Upper lobe of left lung (tissue), 6 donors: ENCODE measurements at regions not wholly inside any gene's neighbourhood (a gene's known extent, or its start where the extent isn't known, plus 50 kb on each side); places are given as distances from the start of the nearest gene placed in this dataset.

ENCODE experiments used
- ATAC-seq, 2 donors: fragments of 200-7000 bp; cut with Tn5 transposase; one replicate each; pipeline ENCODE4 v1.9.1; 2022; ENCODE audit warnings: mild to moderate bottlenecking in 2 of 2, moderate library complexity in 2 of 2; ENCODE audit not compliant: low FRiP score in 2 of 2
- DNase-seq, 2 donors: peaks; one replicate each; pipeline ENCODE4 v3.0.0-alpha.2; 2019 to 2020
- H3K27ac ChIP-seq, 4 donors: fragments of 200-600 bp; sonication (generic); one replicate each; pipeline ENCODE4 v1.5.1; 2016 to 2019
- H3K27me3 ChIP-seq, 4 donors: fragments of 200-600 bp; sonication (generic); one replicate each; pipeline ENCODE4 v1.5.1; 2017 to 2019
- H3K36me3 ChIP-seq, 4 donors: fragments of 200-600 bp; sonication (generic); one replicate each; pipeline ENCODE4 v1.5.1; 2016 to 2019
- H3K4me1 ChIP-seq, 4 donors: fragments of 200-600 bp; sonication (generic); one replicate each; pipeline ENCODE4 v1.5.1; 2018 to 2019
- H3K4me3 ChIP-seq, 4 donors: fragments of 200-600 bp; sonication (generic); one replicate each; pipeline ENCODE4 v1.5.1; 2017 to 2019; ENCODE audit warnings: mild to moderate bottlenecking in 2 of 4, moderate library complexity in 1 of 4
- H3K9me3 ChIP-seq, 4 donors: fragments of 200-600 bp; sonication (generic); one replicate each; pipeline ENCODE4 v1.5.1; 2018 to 2019
- CTCF ChIP-seq, 6 experiments: fragments of 450-650 bp in 4 of 6; fragments of 200-600 bp in 2 of 6; sonication (generic) in 2 of 6; IDR thresholded peaks; one replicate each; pipeline ENCODE4 v1.5.1; 2016 to 2019; ENCODE audit warnings: antibody characterized with exemption in 6 of 6
- EP300 ChIP-seq, 4 donors: sonication (generic); formaldehyde crosslinking; IDR thresholded peaks; one replicate each; pipeline ENCODE4 v1.5.1; 2017; ENCODE audit warnings: antibody characterized with exemption in 4 of 4, control low read depth in 2 of 4
- POLR2A ChIP-seq, 4 donors: fragments of 450-650 bp; IDR thresholded peaks; one replicate each; pipeline ENCODE4 v1.5.1; 2016 to 2017; ENCODE audit warnings: antibody characterized with exemption in 4 of 4, mild to moderate bottlenecking in 2 of 4
- POLR2AphosphoS5 ChIP-seq, 2 donors: sonication (generic); formaldehyde crosslinking; IDR thresholded peaks; one replicate each; pipeline ENCODE4 v1.5.1; 2017; ENCODE audit warnings: antibody characterized with exemption in 2 of 2
- WGBS, 2 donors: methylation state at CpG; one replicate each; pipeline ENCODE4 v1.1.5; 2017 to 2018; 5-methylcytosine and 5-hydroxymethylcytosine counted together
- donor health status: DM: no; HTN: no; CAD: no; lungs with moderate emphysema.
- donor health status: DM: no; HTN: yes; CAD: no; lungs with severe emphysema.

- WGBS, 2 donors = 66 to 74% methylated on average over 2 of the region's 2 CpGs
- Histone ChIP-seq H3K27me3 (no peaks in the 10 kb centered on the region), H3K4me3 (no peak overlapping the region), H3K9me3 (no peaks in the 10 kb centered on the region), H3K4me1 (no peaks in the 10 kb centered on the region), H3K36me3 (no peaks in the 10 kb centered on the region), H3K27ac (no peak overlapping the region)
- TF ChIP-seq POLR2AphosphoS5 (IDR thresholded peaks at IDR 0.05) (no peak), EP300 (IDR thresholded peaks at IDR 0.05) (no peak), CTCF (IDR thresholded peaks at IDR 0.05) (no peak), POLR2A (IDR thresholded peaks at IDR 0.05) (no peak)
- no peak for DNase-seq
- ATAC-seq = no peak
Measured at GRCh38 chr14:100955201-100955600, 51.7 kb upstream of the RTL1 start.

- TF ChIP-seq EP300 (IDR thresholded peaks at IDR 0.05) = no peak
- Histone ChIP-seq H3K4me1 (no peaks in the 10 kb centered on the region), H3K27me3 (no peaks in the 10 kb centered on the region), H3K36me3 (no peaks in the 10 kb centered on the region), H3K27ac (no peak overlapping the region), H3K4me3 (no peak overlapping the region), H3K9me3 (no peaks in the 10 kb centered on the region)
- no peak for DNase-seq
- no peak for ATAC-seq
- WGBS, 2 donors = 33 to 54% methylated on average over 1 of the region's 1 CpG
Measured at GRCh38 chr14:100962494-100962893, 59.0 kb upstream of the RTL1 start.

- 87 to 90% methylated on average over 8 of the region's 8 CpGs for WGBS, 2 donors
- no peaks in the 10 kb centered on the region for H3K27me3 ChIP-seq
- no peak for TF ChIP-seq POLR2A (IDR thresholded peaks at IDR 0.05)
- TF ChIP-seq POLR2AphosphoS5 (IDR thresholded peaks at IDR 0.05) = no peak
- TF ChIP-seq CTCF (IDR thresholded peaks at IDR 0.05) = no peak
Measured at GRCh38 chr14:100965296-100965695, 61.8 kb upstream of the RTL1 start.

GRCh38 chr14:100967178-100967577 is 63.7 kb upstream of the RTL1 start:
- TF ChIP-seq CTCF (IDR thresholded peaks at IDR 0.05) = no peak
- ATAC-seq = no peak
- no peaks in the 10 kb centered on the region for H3K27me3 ChIP-seq
- no peaks in the 10 kb centered on the region for H3K4me1 ChIP-seq
- no peak overlapping the region for H3K4me3 ChIP-seq
- no peak for DNase-seq
- no peak overlapping the region for H3K27ac ChIP-seq
- no peaks in the 10 kb centered on the region for H3K36me3 ChIP-seq
- 75 to 93% methylated on average over 3 of the region's 3 CpGs for WGBS, 2 donors
- H3K9me3 ChIP-seq = no peaks in the 10 kb centered on the region

More at GRCh38 chr14:100965296-100965695, 61.8 kb upstream of the RTL1 start:
- no peak overlapping the region for H3K27ac ChIP-seq
- H3K4me1 ChIP-seq = no peaks in the 10 kb centered on the region
- H3K36me3 ChIP-seq = no peaks in the 10 kb centered on the region
- no peak overlapping the region for H3K4me3 ChIP-seq
- ATAC-seq = no peak
- H3K9me3 ChIP-seq = no peaks in the 10 kb centered on the region
- no peak for DNase-seq

- TF ChIP-seq POLR2AphosphoS5 (IDR thresholded peaks at IDR 0.05) (no peak), POLR2A (IDR thresholded peaks at IDR 0.05) (no peak), CTCF (IDR thresholded peaks at IDR 0.05) (no peak), EP300 (IDR thresholded peaks at IDR 0.05) (no peak)
- WGBS, 2 donors = 65 to 72% methylated on average over 2 of the region's 2 CpGs
- no peaks in the 10 kb centered on the region for H3K36me3 ChIP-seq
- no peak overlapping the region for H3K27ac ChIP-seq
- ATAC-seq (no peak), DNase-seq (no peak)
- no peaks in the 10 kb centered on the region for H3K4me1 ChIP-seq
- H3K4me3 ChIP-seq = no peak overlapping the region
- H3K9me3 ChIP-seq = no peaks in the 10 kb centered on the region
- no peaks in the 10 kb centered on the region for H3K27me3 ChIP-seq
Measured at GRCh38 chr14:100967930-100968329, 64.4 kb upstream of the RTL1 start.
